ENCODE measurements at regions not wholly inside any gene's neighbourhood (a gene's known extent, or its start where the extent isn't known, plus 50 kb on each side); places are given as distances from the start of the nearest gene placed in this dataset.

- Mint-ChIP-seq H3K9me3 (no peaks in the 10 kb centered on the region), H3K4me1 (peaks cover 6% of the 10 kb centered on the region), H3K36me3 (ENCODE audit: low read depth) (no peaks in the 10 kb centered on the region), H3K4me3 (no peak overlapping the region), H3K27ac (no peak overlapping the region), H3K27me3 (ENCODE audit: low read depth) (no peaks in the 10 kb centered on the region)
- no peak for TF ChIP-seq CTCF (IDR thresholded peaks at IDR 0.05; ENCODE audit: unreplicated experiment in 3 of 3)
These were observed 331.2 kb downstream of the METTL15 start for GRCh38 chr11:28439403-28439802.

GRCh38 chr11:28420099-28420498 is 311.9 kb downstream of the METTL15 start:
- TF ChIP-seq CTCF (IDR thresholded peaks at IDR 0.05; ENCODE audit: unreplicated experiment in 3 of 3): no peak
- no peak overlapping the region for H3K27ac Mint-ChIP-seq
- peaks cover 5% of the 10 kb centered on the region for H3K9me3 Mint-ChIP-seq
- no peaks in the 10 kb centered on the region for H3K4me1 Mint-ChIP-seq
- no peak overlapping the region for H3K4me3 Mint-ChIP-seq
- H3K27me3 Mint-ChIP-seq (ENCODE audit: low read depth): no peaks in the 10 kb centered on the region
- H3K36me3 Mint-ChIP-seq (ENCODE audit: low read depth): no peaks in the 10 kb centered on the region

GRCh38 chr11:28417601-28418323 is 309.6 kb downstream of the METTL15 start:
- H3K27me3 Mint-ChIP-seq (ENCODE audit: low read depth): no peaks in the 10 kb centered on the region
- no peaks in the 10 kb centered on the region for H3K4me1 Mint-ChIP-seq
- no peak for TF ChIP-seq CTCF (IDR thresholded peaks at IDR 0.05; ENCODE audit: unreplicated experiment in 3 of 3)
- H3K4me3 Mint-ChIP-seq: no peak overlapping the region
- H3K36me3 Mint-ChIP-seq (ENCODE audit: low read depth): no peaks in the 10 kb centered on the region
- H3K27ac Mint-ChIP-seq: no peak overlapping the region
- peaks cover 5% of the 10 kb centered on the region for H3K9me3 Mint-ChIP-seq

- Mint-ChIP-seq H3K9me3 (no peaks in the 10 kb centered on the region), H3K36me3 (ENCODE audit: low read depth) (no peaks in the 10 kb centered on the region), H3K27me3 (ENCODE audit: low read depth) (no peaks in the 10 kb centered on the region), H3K4me1 (no peaks in the 10 kb centered on the region), H3K27ac (no peak overlapping the region), H3K4me3 (no peak overlapping the region)
- no peak for TF ChIP-seq CTCF (IDR thresholded peaks at IDR 0.05; ENCODE audit: unreplicated experiment in 3 of 3)
These were observed 303.8 kb downstream of the METTL15 start for GRCh38 chr11:28412029-28412428.

GRCh38 chr11:28401446-28401845 is 293.3 kb downstream of the METTL15 start:
- H3K27me3 Mint-ChIP-seq (ENCODE audit: low read depth): no peaks in the 10 kb centered on the region
- H3K4me1 Mint-ChIP-seq: peaks cover 9% of the 10 kb centered on the region
- H3K9me3 Mint-ChIP-seq: peaks cover 2% of the 10 kb centered on the region
- H3K27ac Mint-ChIP-seq: no peak overlapping the region
- TF ChIP-seq CTCF (IDR thresholded peaks at IDR 0.05; ENCODE audit: unreplicated experiment in 3 of 3): no peak
- H3K4me3 Mint-ChIP-seq: no peak overlapping the region
- no peaks in the 10 kb centered on the region for H3K36me3 Mint-ChIP-seq (ENCODE audit: low read depth)
